ENCODE measurements at regions not wholly inside any gene's neighbourhood (a gene's known extent, or its start where the extent isn't known, plus 50 kb on each side); places are given as distances from the start of the nearest gene placed in this dataset.
"Not testable (repeated sequence)": the region's sequence is repeated elsewhere in the genome, so short reads cannot be mapped to it uniquely, and the experiment has no call there.

DNA sequence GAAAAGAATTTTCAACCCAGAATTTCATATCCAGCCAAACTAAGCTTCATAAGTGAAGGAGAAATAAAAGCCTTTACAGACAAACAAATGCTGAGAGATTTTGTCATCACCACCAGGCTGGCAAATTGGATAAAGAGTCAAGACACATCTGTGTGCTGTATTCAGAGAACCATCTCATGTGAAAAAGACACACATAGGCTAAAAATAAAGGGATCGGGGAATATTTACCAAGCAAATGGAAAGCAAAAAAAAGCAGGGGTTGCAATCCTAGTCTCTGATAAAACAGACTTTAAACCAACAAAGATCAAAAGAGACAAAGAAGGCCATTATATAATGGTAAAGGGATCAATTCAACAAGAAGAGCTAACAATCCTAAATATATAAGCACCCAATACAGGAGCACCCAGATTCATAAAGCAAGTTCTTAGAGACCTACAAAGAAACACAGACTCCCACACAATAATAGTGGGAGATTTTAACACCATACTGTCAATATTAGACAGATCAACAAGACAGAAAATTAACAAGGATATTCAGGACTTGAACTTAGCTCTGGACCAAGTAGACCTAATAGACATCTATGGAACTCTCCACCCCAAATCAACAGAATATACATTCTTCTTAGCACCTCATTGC, 55.9 kb upstream of the ACSM6 start:
- DNase-seq (ENCODE audit: low read depth in 2 of 2): not testable (repeated sequence)

DNA sequence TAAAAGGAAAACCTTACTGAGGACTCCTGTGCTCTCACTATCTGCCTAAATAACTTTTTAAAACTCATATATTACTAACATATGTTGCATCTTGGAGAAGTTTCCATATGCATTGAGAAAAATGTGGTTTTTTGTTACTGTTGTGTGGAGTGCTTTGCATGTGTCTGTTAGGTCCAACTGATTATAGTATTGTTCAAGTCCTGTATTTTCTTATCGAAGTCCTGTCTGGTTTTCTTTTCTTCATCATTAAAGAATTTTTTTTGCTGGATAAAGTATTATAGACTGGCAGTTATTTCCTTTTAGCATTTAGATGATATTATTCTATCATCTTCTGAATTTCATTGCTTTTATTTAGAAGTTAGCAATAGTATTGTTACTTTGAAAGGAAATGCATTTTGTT, 59.5 kb upstream of the ACSM6 start:
- DNase-seq (ENCODE audit: low read depth in 2 of 2): no peak

DNA sequence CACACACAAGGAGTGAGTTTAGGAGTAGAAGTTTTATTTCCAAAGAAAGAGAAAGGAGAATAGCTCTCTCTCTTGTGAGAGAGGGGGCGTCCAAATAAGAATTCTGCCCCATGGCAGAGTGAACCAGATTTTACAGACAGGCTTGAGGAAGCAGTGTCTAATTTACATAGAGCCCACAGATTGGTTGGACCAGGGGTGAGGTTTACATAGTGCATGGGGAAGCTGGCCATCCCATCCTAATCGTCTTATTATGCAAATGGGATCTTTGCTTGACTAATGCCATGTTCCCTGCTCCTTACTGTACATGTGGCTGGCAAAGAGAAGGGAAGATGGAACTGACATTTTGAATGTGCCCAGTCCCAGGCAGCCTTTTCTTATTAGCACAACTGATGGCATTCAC, 60.0 kb upstream of the ACSM6 start:
- no peak for DNase-seq (ENCODE audit: low read depth in 2 of 2)

DNA sequence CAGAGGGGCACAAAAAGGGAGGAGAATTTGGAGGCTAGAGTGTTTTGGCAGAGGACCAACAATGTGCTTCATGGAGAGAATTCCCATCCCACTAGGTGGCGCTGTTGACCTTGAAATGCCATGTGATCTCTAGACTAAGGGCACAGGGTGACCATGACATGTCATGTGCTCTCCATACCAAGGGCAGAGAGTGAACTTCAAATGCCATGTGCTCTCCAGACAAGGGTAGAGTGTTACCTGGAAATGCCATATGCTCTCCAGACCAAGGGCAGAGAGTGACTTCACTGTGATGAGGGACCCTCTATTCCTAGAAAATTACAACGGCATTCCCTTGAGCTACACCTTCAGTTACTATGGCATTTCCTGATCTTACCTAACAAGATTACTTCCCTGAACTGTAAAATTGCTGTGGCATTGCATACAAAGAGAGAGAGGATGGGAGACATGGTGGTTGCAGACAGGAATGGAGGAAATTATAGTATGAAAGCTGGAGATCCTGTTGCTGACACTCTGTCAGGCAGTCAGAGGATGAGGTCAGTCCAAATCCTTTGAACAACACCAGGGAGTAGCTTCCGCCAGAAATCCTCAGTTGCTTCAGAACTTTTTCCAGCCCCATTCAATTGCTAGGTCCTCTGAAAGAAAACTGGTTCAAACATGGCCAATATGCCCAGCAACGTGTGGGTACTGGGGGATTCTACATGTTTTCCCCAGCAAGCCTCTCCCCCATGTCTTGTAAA, 60.9 kb upstream of the ACSM6 start:
- peak; percentile 84 to 91 for DNase-seq (ENCODE audit: low read depth in 2 of 2)

DNA sequence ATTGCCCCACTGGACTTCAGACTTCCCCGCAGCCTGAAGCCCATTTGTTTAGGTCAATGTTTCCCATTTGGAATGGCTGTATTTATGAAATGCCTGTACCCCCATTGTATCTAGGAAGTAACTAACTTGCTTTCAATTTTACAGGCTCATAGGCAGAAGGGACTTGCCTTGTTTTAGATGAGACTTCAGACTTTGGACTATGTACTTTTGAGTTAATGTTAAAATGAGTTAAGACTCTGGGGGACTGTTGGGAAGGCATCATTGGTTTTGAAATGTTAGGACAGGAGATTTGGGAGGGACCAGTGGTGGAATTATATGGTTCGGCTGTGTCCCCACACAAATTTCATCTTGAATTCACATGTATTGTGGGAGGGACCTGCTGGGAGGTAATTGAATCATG, 61.1 kb upstream of the CYP2C8 start:
- not testable (repeated sequence) for DNase-seq (ENCODE audit: low read depth in 2 of 2)

DNA sequence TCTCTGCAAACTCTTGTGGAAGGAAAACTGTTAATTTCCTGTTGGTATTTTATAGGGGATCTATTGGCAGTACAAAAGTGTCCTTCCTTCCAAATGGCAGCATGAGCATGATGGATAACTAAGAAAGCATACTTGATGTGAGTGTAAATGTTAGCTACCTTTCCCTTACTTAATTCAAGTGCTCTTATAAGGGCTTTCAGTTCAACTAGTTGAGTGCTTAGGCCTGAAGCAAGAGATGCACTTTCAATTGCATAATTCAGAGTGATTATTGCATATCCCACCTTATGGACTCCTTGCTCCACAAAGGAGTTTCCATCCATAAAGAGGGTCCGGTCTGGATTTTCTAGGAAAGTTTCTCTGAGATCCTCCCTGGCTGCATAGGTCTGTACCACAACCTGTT, 56.3 kb upstream of the CYP2C8 start:
- DNase-seq (ENCODE audit: low read depth in 2 of 2): no peak

DNA sequence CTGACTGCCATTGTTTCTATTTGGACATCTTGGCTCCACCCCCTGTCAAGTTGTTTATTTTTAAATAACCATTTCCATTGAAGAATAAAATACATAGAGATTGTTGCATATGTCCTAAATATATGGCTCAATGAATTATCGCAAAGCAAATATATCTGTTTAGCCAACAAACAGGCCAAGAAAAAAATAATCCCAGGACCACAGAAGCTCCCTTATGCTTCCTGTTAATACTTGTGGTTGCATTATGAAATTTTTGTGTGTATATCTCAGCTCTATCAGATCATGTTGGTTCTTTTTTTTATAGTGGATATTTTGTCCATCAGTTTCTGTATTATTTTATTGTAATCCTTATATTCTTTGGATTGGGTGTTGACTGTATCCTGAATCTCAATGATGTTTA, 53.4 kb upstream of the CYP2C8 start:
- DNase-seq (ENCODE audit: low read depth in 2 of 2): no peak

DNA sequence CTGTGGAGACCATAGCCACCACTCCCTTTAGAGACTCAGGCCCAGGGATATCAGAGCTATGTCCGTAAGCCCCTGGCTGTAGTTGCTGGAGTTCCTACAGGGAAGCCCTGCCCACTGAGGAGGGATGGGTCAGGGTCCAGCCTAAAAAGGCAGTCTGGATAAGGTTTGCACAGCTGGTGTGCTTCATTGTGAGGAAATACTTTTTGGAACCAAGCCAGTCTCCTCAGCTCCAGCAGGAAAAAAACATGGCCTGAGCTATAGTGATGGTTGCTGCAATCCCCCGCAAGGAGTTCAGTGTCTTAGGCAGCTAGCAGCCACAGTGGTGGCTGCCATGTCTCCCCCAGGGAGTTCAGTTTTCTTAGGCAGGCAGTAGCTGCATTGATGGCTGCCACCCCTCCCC, 52.6 kb upstream of the CYP2C8 start:
- no peak for DNase-seq (ENCODE audit: low read depth in 2 of 2)
